DMS53 treated with DMSO at 0.1 percent for 48 hours (cell line): ENCODE measurements at regions not wholly inside any gene's neighbourhood (a gene's known extent, or its start where the extent isn't known, plus 50 kb on each side); places are given as distances from the start of the nearest gene placed in this dataset.

Experiments used
- DNase-seq: peaks from one replicate; lab custom pipeline; 2025; ENCODE audit not compliant: unreplicated experiment; lab: John Stamatoyannopoulos, UW

GRCh38 chr22:49140911-49141665 lies 686.6 kb downstream of the BRD1 start:
- no peak for DNase-seq

GRCh38 chr22:49139492-49140151 lies 688.1 kb downstream of the BRD1 start:
- DNase-seq = no peak

GRCh38 chr22:49138250-49138790 lies 689.4 kb downstream of the BRD1 start:
- no peak for DNase-seq

- no peak for DNase-seq
These were observed 690.4 kb downstream of the BRD1 start for GRCh38 chr22:49137206-49137840.

GRCh38 chr22:49136816-49137180 lies 690.9 kb downstream of the BRD1 start:
- DNase-seq = no peak

- DNase-seq = no peak
These were observed 691.4 kb downstream of the BRD1 start for GRCh38 chr22:49136041-49136815.

- DNase-seq = no peak
These were observed 693.6 kb downstream of the BRD1 start for GRCh38 chr22:49134076-49134475.

- DNase-seq = no peak
These were observed 694.1 kb downstream of the BRD1 start for GRCh38 chr22:49133541-49133940.

- DNase-seq = no peak
These were observed 695.7 kb downstream of the BRD1 start for GRCh38 chr22:49132009-49132408.

- no peak for DNase-seq
These were observed 697.9 kb downstream of the BRD1 start for GRCh38 chr22:49129736-49130135.

GRCh38 chr22:49128874-49129273 lies 698.8 kb downstream of the BRD1 start:
- no peak for DNase-seq

- DNase-seq = no peak
These were observed 703.1 kb downstream of the BRD1 start for GRCh38 chr22:49124608-49125007.

GRCh38 chr22:49123621-49124192 lies 704.0 kb downstream of the BRD1 start:
- DNase-seq = no peak

- no peak for DNase-seq
These were observed 708.1 kb downstream of the BRD1 start for GRCh38 chr22:49119551-49119952.

GRCh38 chr22:49118065-49118464 lies 709.6 kb downstream of the BRD1 start:
- no peak for DNase-seq

- DNase-seq = no peak
These were observed 710.2 kb downstream of the BRD1 start for GRCh38 chr22:49117486-49117885.

- no peak for DNase-seq
These were observed 711.1 kb downstream of the BRD1 start for GRCh38 chr22:49116486-49117120.

- DNase-seq = no peak
These were observed 711.7 kb downstream of the BRD1 start for GRCh38 chr22:49116021-49116420.

- no peak for DNase-seq
These were observed 712.5 kb downstream of the BRD1 start for GRCh38 chr22:49115197-49115596.

GRCh38 chr22:49113758-49114157 lies 713.9 kb downstream of the BRD1 start:
- DNase-seq = no peak
